ENCODE measurements at regions not wholly inside any gene's neighbourhood (a gene's known extent, or its start where the extent isn't known, plus 50 kb on each side); places are given as distances from the start of the nearest gene placed in this dataset.
A peak's percentile ranks its signal among the peaks of the same experiment; 100 is the strongest.

- TF ChIP-seq, protein P1, sequence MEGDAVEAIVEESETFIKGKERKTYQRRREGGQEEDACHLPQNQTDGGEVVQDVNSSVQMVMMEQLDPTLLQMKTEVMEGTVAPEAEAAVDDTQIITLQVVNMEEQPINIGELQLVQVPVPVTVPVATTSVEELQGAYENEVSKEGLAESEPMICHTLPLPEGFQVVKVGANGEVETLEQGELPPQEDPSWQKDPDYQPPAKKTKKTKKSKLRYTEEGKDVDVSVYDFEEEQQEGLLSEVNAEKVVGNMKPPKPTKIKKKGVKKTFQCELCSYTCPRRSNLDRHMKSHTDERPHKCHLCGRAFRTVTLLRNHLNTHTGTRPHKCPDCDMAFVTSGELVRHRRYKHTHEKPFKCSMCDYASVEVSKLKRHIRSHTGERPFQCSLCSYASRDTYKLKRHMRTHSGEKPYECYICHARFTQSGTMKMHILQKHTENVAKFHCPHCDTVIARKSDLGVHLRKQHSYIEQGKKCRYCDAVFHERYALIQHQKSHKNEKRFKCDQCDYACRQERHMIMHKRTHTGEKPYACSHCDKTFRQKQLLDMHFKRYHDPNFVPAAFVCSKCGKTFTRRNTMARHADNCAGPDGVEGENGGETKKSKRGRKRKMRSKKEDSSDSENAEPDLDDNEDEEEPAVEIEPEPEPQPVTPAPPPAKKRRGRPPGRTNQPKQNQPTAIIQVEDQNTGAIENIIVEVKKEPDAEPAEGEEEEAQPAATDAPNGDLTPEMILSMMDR (IDR thresholded peaks at IDR 0.05): no peak
Observed at GRCh38 chr14:54335569-54336155, 61.1 kb upstream of the CDKN3 start.

- TF ChIP-seq, protein P1 (IDR thresholded peaks at IDR 0.05): no peak
Observed at GRCh38 chr14:54337314-54337713, 59.5 kb upstream of the CDKN3 start.

GRCh38 chr14:54338696-54339317 is 58.0 kb upstream of the CDKN3 start:
- TF ChIP-seq, protein P1 (IDR thresholded peaks at IDR 0.05): peak; percentile 67

GRCh38 chr14:54339771-54340170 is 57.0 kb upstream of the CDKN3 start:
- TF ChIP-seq, protein P1 (IDR thresholded peaks at IDR 0.05): no peak

DNA sequence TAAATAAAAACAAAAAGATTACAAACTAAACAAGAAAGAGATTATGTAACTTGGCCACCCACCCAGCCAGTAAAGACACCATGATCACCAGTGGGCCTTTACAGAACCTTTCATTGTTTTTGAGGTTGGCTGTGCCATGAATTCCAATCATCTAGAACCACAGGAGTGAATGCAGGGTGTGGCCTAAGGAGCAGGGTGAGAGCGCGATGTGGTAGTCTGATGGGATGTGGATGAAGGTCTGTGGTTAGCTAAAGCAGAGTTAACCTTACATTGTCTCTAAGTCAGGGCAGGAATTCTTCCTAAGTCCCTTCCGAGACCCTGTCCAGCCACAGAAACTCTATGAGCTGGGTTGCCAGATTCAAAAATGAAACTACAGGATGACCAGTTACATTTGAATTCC is 54.0 kb upstream of the CDKN3 start:
- TF ChIP-seq, protein P1 (IDR thresholded peaks at IDR 0.05): no peak

DNA sequence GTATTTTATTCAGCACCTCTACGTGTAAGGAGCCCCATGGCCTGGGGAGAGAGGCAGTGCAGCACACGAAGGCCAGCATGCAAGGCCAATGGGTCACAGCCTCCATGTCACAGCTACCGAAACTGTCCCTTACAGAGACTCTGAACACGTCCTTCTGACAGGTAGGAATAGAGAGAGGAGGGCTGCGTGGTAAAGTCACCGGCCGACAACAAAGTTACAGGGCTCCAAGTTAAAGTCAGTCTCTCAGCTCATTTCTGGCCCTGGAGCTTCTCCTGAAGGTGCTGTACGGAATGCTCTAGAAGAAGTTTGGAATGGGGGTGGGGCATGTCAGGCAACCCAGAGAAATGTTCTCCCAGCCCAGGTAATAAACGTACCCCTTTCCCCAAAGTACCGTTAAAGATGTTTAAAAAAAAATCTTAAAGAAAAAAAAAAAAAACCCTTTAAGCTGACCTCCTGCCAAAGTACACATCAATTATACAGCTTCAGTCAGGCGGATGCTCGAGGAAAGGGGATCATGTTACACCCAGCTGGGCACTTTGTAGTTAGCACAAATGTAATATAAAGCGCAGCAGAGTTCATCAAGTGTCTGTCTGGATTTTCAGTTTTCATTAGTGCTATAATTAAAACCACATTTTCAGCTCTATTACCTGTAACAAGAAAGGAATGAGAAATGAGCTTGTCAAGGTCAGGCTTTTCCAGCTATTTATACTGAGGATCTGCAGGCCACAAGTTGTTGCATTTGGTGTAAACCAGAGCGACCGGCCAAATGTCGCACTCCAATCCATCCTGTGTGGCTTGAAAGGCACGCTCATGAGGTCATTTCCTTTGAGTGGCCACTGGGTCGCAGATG is 53.3 kb upstream of the CDKN3 start:
- TF ChIP-seq, protein P1 (IDR thresholded peaks at IDR 0.05): no peak

- TF ChIP-seq, protein P1 (IDR thresholded peaks at IDR 0.05): no peak
Observed at GRCh38 chr14:54344445-54344844, 52.4 kb upstream of the CDKN3 start.

Measured in LNCAP (cell line).